ENCODE measurements at regions not wholly inside any gene's neighbourhood (a gene's known extent, or its start where the extent isn't known, plus 50 kb on each side); places are given as distances from the start of the nearest gene placed in this dataset.

DNA sequence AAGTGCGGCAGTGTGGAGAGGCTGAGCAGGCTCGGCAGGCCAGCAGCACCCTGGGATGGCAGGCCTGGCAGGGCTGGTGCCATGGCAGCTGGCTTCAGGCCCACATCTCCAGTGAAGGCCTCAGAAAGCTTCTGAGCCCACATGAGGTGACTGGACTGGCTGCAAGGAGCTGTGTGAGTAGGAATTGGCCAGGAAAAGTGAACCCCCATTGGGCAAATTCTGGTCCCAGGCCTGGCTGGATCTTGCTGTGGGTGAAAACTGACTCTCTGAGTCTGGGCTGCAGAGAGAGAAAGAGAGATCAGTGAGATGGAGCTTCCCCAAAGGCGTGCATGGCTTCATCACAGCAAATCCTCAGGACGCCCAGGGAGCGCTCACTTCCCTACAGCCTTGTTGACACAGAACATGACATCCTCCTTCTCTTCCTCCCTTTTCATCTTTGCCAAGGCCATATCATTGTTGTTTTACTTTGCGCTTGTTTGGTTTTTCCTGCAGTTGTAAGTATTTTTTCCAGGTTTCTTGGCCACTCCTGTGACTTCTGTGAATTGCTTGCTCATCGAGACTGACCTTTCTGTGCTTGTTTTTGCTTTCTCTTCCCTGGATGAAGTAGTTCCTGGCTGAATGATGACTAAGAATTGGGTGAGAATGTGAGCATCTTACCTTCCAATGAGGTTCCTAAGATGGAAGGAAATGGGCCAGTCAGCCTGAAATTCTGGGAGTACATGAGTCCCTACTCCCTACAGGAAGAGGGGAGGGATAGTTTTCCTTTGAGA lies 299.1 kb downstream of the TLE3 start:
- Histone ChIP-seq H3K36me3 (no peaks in the 10 kb centered on the region), H3K27ac (no peak overlapping the region), H3K27me3 (no peaks in the 10 kb centered on the region), H3K4me1 (peaks cover 0 to 36% (median 18%) of the 10 kb centered on the region in 4 donors), H3K9me3 (no peaks in the 10 kb centered on the region), H3K4me3 (no peak overlapping the region)
- 79 to 81% methylated on average over 7 of the region's 7 CpGs for whole genome bisulfite sequencing, 2 donors
- no peak for DNase-seq (ENCODE audit: low spot score in 2 of 2)
- TF ChIP-seq POLR2A (IDR thresholded peaks at IDR 0.05) (no peak), EP300 (IDR thresholded peaks at IDR 0.05) (no peak)
- TF ChIP-seq, protein P1, sequence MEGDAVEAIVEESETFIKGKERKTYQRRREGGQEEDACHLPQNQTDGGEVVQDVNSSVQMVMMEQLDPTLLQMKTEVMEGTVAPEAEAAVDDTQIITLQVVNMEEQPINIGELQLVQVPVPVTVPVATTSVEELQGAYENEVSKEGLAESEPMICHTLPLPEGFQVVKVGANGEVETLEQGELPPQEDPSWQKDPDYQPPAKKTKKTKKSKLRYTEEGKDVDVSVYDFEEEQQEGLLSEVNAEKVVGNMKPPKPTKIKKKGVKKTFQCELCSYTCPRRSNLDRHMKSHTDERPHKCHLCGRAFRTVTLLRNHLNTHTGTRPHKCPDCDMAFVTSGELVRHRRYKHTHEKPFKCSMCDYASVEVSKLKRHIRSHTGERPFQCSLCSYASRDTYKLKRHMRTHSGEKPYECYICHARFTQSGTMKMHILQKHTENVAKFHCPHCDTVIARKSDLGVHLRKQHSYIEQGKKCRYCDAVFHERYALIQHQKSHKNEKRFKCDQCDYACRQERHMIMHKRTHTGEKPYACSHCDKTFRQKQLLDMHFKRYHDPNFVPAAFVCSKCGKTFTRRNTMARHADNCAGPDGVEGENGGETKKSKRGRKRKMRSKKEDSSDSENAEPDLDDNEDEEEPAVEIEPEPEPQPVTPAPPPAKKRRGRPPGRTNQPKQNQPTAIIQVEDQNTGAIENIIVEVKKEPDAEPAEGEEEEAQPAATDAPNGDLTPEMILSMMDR (IDR thresholded peaks at IDR 0.05), result no peak

DNA sequence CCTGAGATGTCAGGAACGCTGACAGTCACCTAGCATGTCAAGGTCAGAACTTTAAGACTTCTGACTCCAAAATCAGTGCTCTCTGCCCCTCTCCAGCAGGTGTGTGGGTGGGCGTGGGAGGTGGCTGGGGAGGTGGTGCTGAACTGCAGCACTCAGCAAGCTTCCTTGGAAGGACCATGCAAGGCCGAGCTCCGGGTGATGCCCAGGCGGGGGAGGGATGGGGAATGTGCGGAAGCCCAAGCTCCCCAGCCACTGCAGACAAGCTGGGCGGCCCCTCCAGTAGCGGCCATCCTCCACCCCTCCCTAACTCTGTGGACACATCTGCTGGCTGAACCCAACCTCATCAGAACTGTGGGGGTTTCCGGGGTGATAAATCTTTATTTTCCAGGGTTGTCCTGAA lies 296.6 kb downstream of the TLE3 start:
- Histone ChIP-seq H3K4me3 (no peak overlapping the region), H3K36me3 (no peaks in the 10 kb centered on the region), H3K4me1 (peaks cover 0 to 11% (median 0%) of the 10 kb centered on the region in 4 donors), H3K9me3 (no peaks in the 10 kb centered on the region), H3K27me3 (no peaks in the 10 kb centered on the region), H3K27ac (no peak overlapping the region)
- WGBS, 2 donors, result 58 to 59% methylated on average over 9 of the region's 9 CpGs
- DNase-seq (ENCODE audit: low spot score in 2 of 2), result no peak
- no peak for TF ChIP-seq POLR2A (IDR thresholded peaks at IDR 0.05)
- TF ChIP-seq, protein P1 (IDR thresholded peaks at IDR 0.05), result no peak
- no peak for TF ChIP-seq EP300 (IDR thresholded peaks at IDR 0.05)

DNA sequence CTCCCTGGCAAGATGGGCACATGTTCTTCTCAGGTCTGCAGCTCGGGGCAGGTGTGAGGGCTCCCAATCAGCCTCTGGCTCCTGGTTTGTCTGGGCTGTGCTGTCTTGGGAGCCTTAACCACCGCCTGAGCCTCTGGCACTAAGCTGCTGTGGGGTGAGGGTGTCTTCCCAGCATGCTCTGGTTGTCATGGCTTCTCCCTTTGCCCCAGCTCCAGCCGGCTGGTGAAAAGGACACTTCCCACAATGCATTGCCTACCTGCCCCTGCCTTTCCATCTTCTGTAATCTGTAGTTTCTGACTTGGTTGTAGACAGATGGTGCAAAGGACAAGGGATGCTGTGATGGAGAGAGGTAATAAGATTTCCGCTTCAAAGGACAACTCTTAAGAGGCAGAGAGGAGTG lies 295.3 kb downstream of the TLE3 start:
- 85 to 92% methylated on average over 4 of the region's 4 CpGs for WGBS, 2 donors
- Histone ChIP-seq H3K36me3 (no peaks in the 10 kb centered on the region), H3K27me3 (no peaks in the 10 kb centered on the region), H3K27ac (no peak overlapping the region), H3K4me1 (peaks cover 0 to 11% (median 0%) of the 10 kb centered on the region in 4 donors), H3K4me3 (no peak overlapping the region), H3K9me3 (no peaks in the 10 kb centered on the region)
- TF ChIP-seq EP300 (IDR thresholded peaks at IDR 0.05) (no peak), POLR2A (IDR thresholded peaks at IDR 0.05) (no peak)
- TF ChIP-seq, protein P1 (IDR thresholded peaks at IDR 0.05), result no peak
- no peak for DNase-seq (ENCODE audit: low spot score in 2 of 2)

DNA sequence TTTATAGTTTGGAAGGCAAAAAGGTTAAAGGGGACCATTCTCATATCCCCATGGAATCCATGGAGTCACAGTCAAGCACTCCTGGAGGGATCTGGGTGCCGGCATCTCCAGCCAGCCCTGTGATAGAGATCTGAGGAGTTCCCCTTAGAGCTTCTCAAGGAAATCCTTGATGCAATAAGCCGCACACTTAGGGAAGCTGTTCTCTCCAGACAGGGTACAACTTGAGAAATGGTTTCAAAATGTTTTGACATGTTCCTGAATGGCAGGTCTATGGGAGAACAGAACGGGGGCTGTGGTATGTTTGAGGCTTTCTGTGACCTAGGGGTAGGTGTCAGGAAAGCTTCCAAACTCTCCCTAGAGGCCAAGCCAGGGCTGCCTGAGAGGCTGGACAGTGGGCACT lies 292.9 kb downstream of the TLE3 start:
- no peak overlapping the region for H3K4me3 ChIP-seq
- no peak for DNase-seq (ENCODE audit: low spot score in 2 of 2)
- 80 to 83% methylated on average over 3 of the region's 3 CpGs for whole genome bisulfite sequencing, 2 donors
- no peaks in the 10 kb centered on the region for H3K4me1 ChIP-seq
- no peak for TF ChIP-seq POLR2A (IDR thresholded peaks at IDR 0.05)
- no peak for TF ChIP-seq EP300 (IDR thresholded peaks at IDR 0.05)
- TF ChIP-seq, protein P1 (IDR thresholded peaks at IDR 0.05), result no peak
- no peak overlapping the region for H3K27ac ChIP-seq
- no peaks in the 10 kb centered on the region for H3K27me3 ChIP-seq
- H3K36me3 ChIP-seq, result no peaks in the 10 kb centered on the region
- H3K9me3 ChIP-seq, result no peaks in the 10 kb centered on the region

DNA sequence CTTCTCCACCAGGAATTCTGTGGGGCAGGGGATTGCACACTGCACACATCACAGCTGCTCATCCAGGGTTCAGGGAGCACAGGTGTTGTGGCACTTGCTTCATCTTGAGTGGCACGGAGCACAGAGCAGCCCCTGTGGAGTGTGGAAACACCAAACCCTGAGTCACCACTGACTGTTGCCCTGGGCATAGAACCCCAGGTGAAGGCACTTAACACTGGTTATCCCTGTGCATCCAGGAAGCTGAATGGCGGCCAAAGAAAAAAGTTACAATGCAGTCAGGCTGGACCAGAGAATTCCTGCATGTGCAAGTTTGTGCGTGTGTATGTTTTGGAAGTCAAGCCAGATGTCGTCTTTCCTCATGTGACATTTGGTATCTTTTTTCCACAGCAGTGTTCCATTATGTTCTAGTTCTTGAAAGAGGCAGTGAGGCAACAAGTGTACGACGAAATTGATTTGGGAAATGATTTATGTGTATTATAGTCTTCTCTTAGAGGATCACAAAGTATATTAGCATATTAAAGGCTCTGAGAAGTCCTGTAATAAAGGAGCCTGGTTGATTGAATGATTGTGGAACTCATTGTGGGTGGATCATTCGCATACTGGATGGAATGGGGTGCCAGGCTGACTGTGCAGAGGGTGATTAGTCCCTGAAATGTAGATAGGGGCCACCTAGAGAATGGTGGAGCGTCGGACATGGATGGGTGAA lies 292.3 kb downstream of the TLE3 start:
- Histone ChIP-seq H3K9me3 (no peaks in the 10 kb centered on the region), H3K27ac (no peak overlapping the region), H3K4me1 (no peaks in the 10 kb centered on the region), H3K4me3 (no peak overlapping the region), H3K27me3 (no peaks in the 10 kb centered on the region), H3K36me3 (no peaks in the 10 kb centered on the region)
- WGBS, 2 donors, result 88 to 92% methylated on average over 9 of the region's 9 CpGs
- DNase-seq (ENCODE audit: low spot score in 2 of 2), result no peak
- TF ChIP-seq, protein P1 (IDR thresholded peaks at IDR 0.05), result no peak
- no peak for TF ChIP-seq EP300 (IDR thresholded peaks at IDR 0.05)
- TF ChIP-seq POLR2A (IDR thresholded peaks at IDR 0.05), result no peak

Measured in tibial nerve (tissue), 4 donors.